Trophoblast cell (in vitro differentiated cells and primary cell): ENCODE measurements at regions not wholly inside any gene's neighbourhood (a gene's known extent, or its start where the extent isn't known, plus 50 kb on each side); places are given as distances from the start of the nearest gene placed in this dataset.
"Not testable (repeated sequence)": the region's sequence is repeated elsewhere in the genome, so short reads cannot be mapped to it uniquely, and the experiment has no call there.

ENCODE experiments used
- DNase-seq, 2 donors: peaks; one replicate each; pipeline ENCODE4 v3.0.0-alpha.2; 2016
- H2AFZ ChIP-seq: 2 replicates; pipeline ENCODE4 v1.6.1; 2013; ENCODE audit warnings: low read length, moderate library complexity, mild to moderate bottlenecking; ENCODE audit not compliant: insufficient read depth, poor library complexity
- H2AK5ac ChIP-seq: 2 replicates; pipeline ENCODE4 v1.6.1; 2013; ENCODE audit warnings: mild to moderate bottlenecking, low read length
- H2BK120ac ChIP-seq: 2 replicates; pipeline ENCODE4 v1.6.1; 2013; ENCODE audit warnings: low read length, mild to moderate bottlenecking, moderate library complexity; ENCODE audit not compliant: insufficient read depth, poor library complexity
- H2BK12ac ChIP-seq: 2 replicates; pipeline ENCODE4 v1.6.1; 2013; ENCODE audit warnings: mild to moderate bottlenecking, low read length, moderate library complexity
- H2BK5ac ChIP-seq: 2 replicates; pipeline ENCODE4 v1.6.1; 2013; ENCODE audit warnings: low read length, low read depth, moderate library complexity, mild to moderate bottlenecking; ENCODE audit not compliant: poor library complexity
- H3K14ac ChIP-seq: 2 replicates; pipeline ENCODE4 v1.6.1; 2013; ENCODE audit warnings: mild to moderate bottlenecking, low read length
- H3K18ac ChIP-seq: 2 replicates; pipeline ENCODE4 v1.6.1; 2013; ENCODE audit warnings: mild to moderate bottlenecking, low read length
- H3K23ac ChIP-seq: 2 replicates; pipeline ENCODE4 v1.6.1; 2013; ENCODE audit warnings: low read length
- H3K27ac ChIP-seq: 2 replicates; pipeline ENCODE4 v1.5.1; 2013; ENCODE audit warnings: low read depth, mild to moderate bottlenecking, inconsistent platforms, low read length, moderate library complexity
- H3K27me3 ChIP-seq: 2 replicates; pipeline ENCODE4 v1.6.1; 2013; ENCODE audit warnings: inconsistent platforms, mild to moderate bottlenecking, low read length, moderate library complexity; ENCODE audit not compliant: insufficient read depth
- H3K36me3 ChIP-seq, 2 experiments: 1 replicate in 1 of 2; 2 replicates in 1 of 2; pipeline ENCODE4 v1.6.1; 2013; ENCODE audit warnings: low read length in 2 of 2, mild to moderate bottlenecking in 2 of 2, moderate library complexity in 1 of 2; ENCODE audit not compliant: insufficient read depth in 2 of 2, control insufficient read depth in 1 of 2
- H3K4ac ChIP-seq: 2 replicates; pipeline ENCODE4 v1.6.1; 2013; ENCODE audit warnings: low read depth, mild to moderate bottlenecking, low read length, moderate library complexity
- H3K4me1 ChIP-seq, 2 experiments: 1 replicate in 1 of 2; 2 replicates in 1 of 2; pipeline ENCODE4 v1.6.1; 2013; ENCODE audit warnings: low read length in 2 of 2, mild to moderate bottlenecking in 2 of 2, moderate library complexity in 1 of 2; ENCODE audit not compliant: insufficient read depth in 2 of 2, control insufficient read depth in 1 of 2
- H3K4me2 ChIP-seq: 2 replicates; pipeline ENCODE4 v1.6.1; 2013; ENCODE audit warnings: inconsistent platforms, mild to moderate bottlenecking, low read length, moderate library complexity
- H3K4me3 ChIP-seq: 2 replicates; pipeline ENCODE4 v1.5.1; 2013; ENCODE audit warnings: mild to moderate bottlenecking, low read depth, low read length, inconsistent platforms
- H3K79me1 ChIP-seq: one replicate; pipeline ENCODE4 v1.6.1; 2013; ENCODE audit warnings: low read length
- H3K79me2 ChIP-seq: 2 replicates; pipeline ENCODE4 v1.6.1; 2013; ENCODE audit warnings: low read length, mild to moderate bottlenecking; ENCODE audit not compliant: control insufficient read depth, insufficient read depth, poor library complexity
- H3K9ac ChIP-seq: 2 replicates; pipeline ENCODE4 v1.6.1; 2013; ENCODE audit warnings: mild to moderate bottlenecking, low read length
- H3K9me3 ChIP-seq: 2 replicates; pipeline ENCODE4 v1.6.1; 2013; ENCODE audit warnings: low read depth, mild to moderate bottlenecking, control low read depth, inconsistent platforms, low read length; ENCODE audit not compliant: insufficient read depth
- H4K12ac ChIP-seq: 2 replicates; pipeline ENCODE4 v1.6.1; 2013; ENCODE audit warnings: low read depth, mild to moderate bottlenecking, low read length, moderate library complexity
- H4K8ac ChIP-seq: 2 replicates; pipeline ENCODE4 v1.6.1; 2013; ENCODE audit warnings: low read depth, mild to moderate bottlenecking, low read length, moderate library complexity
- H4K91ac ChIP-seq: one replicate; pipeline ENCODE4 v1.6.1; 2013; ENCODE audit warnings: low read depth, mild to moderate bottlenecking, low read length, moderate library complexity
- WGBS: extraction: QIAGEN DNeasy Blood & Tissue Kit; methylation state at CpG from one replicate; pipeline ENCODE4 v1.1.7; 2013; ENCODE audit warnings: missing lambda C conversion rate; ENCODE audit not compliant: insufficient read length, insufficient coverage; ENCODE audit errors: extremely low coverage; 5-methylcytosine and 5-hydroxymethylcytosine counted together

DNA sequence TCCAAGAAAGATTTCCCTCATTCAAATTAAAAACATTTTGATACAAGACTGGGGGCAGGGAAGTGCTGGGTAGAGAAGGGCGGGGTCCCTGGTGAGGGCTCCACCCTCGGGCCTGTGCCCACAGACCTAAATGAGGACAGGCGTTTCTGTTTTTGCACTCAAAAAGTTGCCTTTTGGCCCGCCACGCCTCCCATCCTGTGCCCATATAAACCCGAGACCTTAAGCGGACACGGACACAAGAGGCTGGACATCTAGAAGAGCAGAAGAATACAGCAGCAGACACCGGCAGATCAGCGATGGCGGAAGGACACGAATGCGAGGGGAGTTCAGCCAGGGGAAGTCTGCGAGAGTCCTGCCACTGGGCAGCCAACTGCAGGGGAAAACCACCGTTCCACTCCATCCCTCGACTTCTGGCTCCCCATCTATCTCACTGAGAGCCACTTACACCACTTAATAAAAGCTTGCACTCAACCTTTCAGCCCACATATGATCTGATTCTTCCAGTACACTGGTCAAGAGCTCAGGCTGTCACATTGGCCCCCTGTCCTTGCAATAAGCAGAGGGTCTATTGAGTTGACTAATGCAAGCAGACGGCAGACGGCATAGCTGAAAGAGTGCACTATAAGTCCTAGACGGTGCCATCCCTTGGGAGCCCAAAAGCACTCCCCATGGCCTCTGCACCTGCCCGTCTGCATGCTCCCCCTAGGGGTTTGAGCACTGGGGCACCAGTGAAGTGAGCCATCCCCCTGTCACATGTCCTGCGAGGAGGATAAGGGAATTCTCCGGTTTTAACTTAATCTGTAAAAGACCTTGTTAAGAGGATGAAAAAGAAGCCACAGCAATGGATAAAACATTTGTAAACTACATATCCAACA lies 181.8 kb upstream of the PRSS1 start:
- Histone ChIP-seq H2AFZ (no peak overlapping the region), H4K91ac (no peak overlapping the region), H3K27me3 (no peaks in the 10 kb centered on the region), H4K12ac (no peak overlapping the region), H3K4me1 (peaks cover 0 to 6% of the 10 kb centered on the region in 2 experiments), H3K4me3 (no peak overlapping the region), H4K8ac (no peak overlapping the region), H3K18ac (no peak overlapping the region), H3K23ac (no peak overlapping the region), H3K79me1 (peaks cover 1% of the 10 kb centered on the region), H3K9me3 (no peaks in the 10 kb centered on the region), H3K27ac (no peak overlapping the region), H2BK120ac (no peak overlapping the region), H3K4ac (no peak overlapping the region), H3K36me3 (no peaks in the 10 kb centered on the region), H2BK5ac (no peak overlapping the region), H2AK5ac (no peak overlapping the region), H2BK12ac (no peak overlapping the region), H3K14ac (no peak overlapping the region), H3K79me2 (no peaks in the 10 kb centered on the region), H3K4me2 (no peak overlapping the region), H3K9ac (no peak overlapping the region)
- no peak for DNase-seq
- no CpG with 5 or more reads among the region's 22 CpGs for WGBS

DNA sequence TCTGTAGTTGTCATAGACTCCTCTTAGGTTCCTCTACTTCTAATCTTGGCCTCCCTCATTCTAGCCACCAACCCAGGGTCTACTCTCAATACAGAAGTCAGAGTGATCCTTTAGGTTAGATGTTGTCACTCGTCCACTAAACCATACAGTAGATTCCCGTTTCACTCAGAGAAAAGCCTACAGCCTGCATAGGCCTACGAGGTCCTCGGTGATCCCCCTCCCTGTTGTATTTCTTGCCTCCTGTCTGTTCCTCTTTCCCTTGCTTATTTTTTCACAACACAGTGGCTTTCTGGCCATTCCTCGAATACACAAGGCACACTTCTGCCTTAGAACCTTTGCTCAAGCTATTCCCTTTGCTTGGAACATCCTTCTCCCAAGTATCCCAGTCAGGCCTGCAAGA lies 183.0 kb upstream of the PRSS1 start:
- Histone ChIP-seq H3K4me1 (peaks cover 0 to 6% of the 10 kb centered on the region in 2 experiments), H4K91ac (no peak overlapping the region), H4K8ac (no peak overlapping the region), H3K79me1 (peaks cover 1% of the 10 kb centered on the region), H3K27me3 (no peaks in the 10 kb centered on the region), H2BK5ac (no peak overlapping the region), H3K27ac (no peak overlapping the region), H4K12ac (no peak overlapping the region), H3K4me3 (no peak overlapping the region), H3K9ac (no peak overlapping the region), H2AK5ac (no peak overlapping the region), H3K9me3 (no peaks in the 10 kb centered on the region), H3K4ac (no peak overlapping the region), H3K14ac (no peak overlapping the region), H3K18ac (no peak overlapping the region), H3K23ac (no peak overlapping the region), H3K36me3 (no peaks in the 10 kb centered on the region), H2BK12ac (no peak overlapping the region), H2BK120ac (no peak overlapping the region), H3K79me2 (no peaks in the 10 kb centered on the region), H3K4me2 (no peak overlapping the region), H2AFZ (no peak overlapping the region)
- no CpG with 5 or more reads among the region's 5 CpGs for WGBS
- no peak for DNase-seq

DNA sequence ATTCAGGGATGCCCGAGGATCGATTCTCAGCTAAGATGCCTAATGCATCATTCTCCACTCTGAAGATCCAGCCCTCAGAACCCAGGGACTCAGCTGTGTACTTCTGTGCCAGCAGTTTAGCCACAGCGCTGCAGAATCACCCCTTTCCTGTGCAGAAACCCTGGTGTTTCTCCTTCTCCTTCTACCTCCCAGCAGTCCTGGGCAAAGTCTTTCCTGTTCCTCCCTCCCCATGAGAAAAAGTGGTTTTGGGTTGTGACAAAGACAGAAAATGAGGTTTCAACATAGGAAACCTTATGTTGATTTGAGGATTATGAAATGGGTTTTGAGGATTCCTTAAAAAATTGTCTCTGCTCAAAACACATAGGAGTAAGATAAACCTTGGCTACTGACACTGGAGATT lies 185.1 kb upstream of the PRSS1 start:
- WGBS: no CpG with 5 or more reads among the region's 3 CpGs
- H3K4me1 ChIP-seq, H2BK12ac ChIP-seq, H3K4me3 ChIP-seq, H3K4me2 ChIP-seq, H2BK5ac ChIP-seq, H3K14ac ChIP-seq, H3K79me1 ChIP-seq, H4K91ac ChIP-seq, H4K8ac ChIP-seq, DNase-seq, H3K27me3 ChIP-seq, H3K79me2 ChIP-seq, H3K18ac ChIP-seq, H3K4ac ChIP-seq, H3K9ac ChIP-seq, H3K36me3 ChIP-seq, H3K9me3 ChIP-seq, H3K23ac ChIP-seq, H2AFZ ChIP-seq, H3K27ac ChIP-seq, H2AK5ac ChIP-seq, H2BK120ac ChIP-seq, H4K12ac ChIP-seq: not testable (repeated sequence)

DNA sequence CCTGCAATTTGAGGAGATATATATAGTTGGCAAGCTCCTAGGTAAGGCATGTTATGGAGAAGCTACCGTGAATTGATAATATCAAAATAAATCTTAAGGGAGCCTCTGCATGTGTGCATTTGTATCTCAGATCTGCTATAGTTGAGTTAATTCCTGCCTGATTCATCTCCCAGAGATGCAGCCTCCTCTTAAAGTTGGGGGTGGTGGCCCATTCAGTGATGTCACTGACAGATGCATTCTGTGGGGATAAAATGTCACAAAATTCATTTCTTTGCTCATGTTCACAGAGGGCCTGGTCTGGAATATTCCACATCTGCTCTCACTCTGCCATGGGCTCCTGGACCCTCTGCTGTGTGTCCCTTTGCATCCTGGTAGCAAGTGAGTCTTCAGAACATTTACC lies 185.8 kb upstream of the PRSS1 start:
- Histone ChIP-seq H3K23ac (no peak overlapping the region), H4K8ac (no peak overlapping the region), H4K12ac (no peak overlapping the region), H3K27ac (no peak overlapping the region), H2BK12ac (no peak overlapping the region), H2AFZ (no peak overlapping the region), H3K9ac (no peak overlapping the region), H2BK120ac (no peak overlapping the region), H3K4me2 (no peak overlapping the region), H3K4me1 (no peaks in the 10 kb centered on the region), H4K91ac (no peak overlapping the region), H3K36me3 (no peaks in the 10 kb centered on the region), H2AK5ac (no peak overlapping the region), H3K18ac (no peak overlapping the region), H3K4me3 (no peak overlapping the region), H3K14ac (no peak overlapping the region), H2BK5ac (no peak overlapping the region), H3K4ac (no peak overlapping the region), H3K27me3 (no peaks in the 10 kb centered on the region), H3K79me2 (no peaks in the 10 kb centered on the region), H3K9me3 (no peaks in the 10 kb centered on the region), H3K79me1 (peaks cover 2% of the 10 kb centered on the region)
- DNase-seq: no peak
- WGBS: no CpG with 5 or more reads among the region's 1 CpG
